Lower leg skin (tissue), 4 donors: ENCODE measurements at regions not wholly inside any gene's neighbourhood (a gene's known extent, or its start where the extent isn't known, plus 50 kb on each side); places are given as distances from the start of the nearest gene placed in this dataset.
"Not testable (repeated sequence)": the region's sequence is repeated elsewhere in the genome, so short reads cannot be mapped to it uniquely, and the experiment has no call there.

Source experiments
- DNase-seq, 2 donors: peaks; one replicate each; pipeline ENCODE4 v3.0.0-alpha.2; 2019; ENCODE audit warnings: low spot score in 2 of 2
- H3K4me3 ChIP-seq: fragments of 200-600 bp; sonication (generic); 2 replicates; pipeline ENCODE4 v1.5.1; 2017; ENCODE audit warnings: mild to moderate bottlenecking, low read depth; ENCODE audit not compliant: poor library complexity, severe bottlenecking
- CTCF ChIP-seq, 3 donors: fragments of 450-650 bp; IDR thresholded peaks; one replicate each; pipeline ENCODE4 v1.5.1; 2016; ENCODE audit warnings: antibody characterized with exemption in 3 of 3, mild to moderate bottlenecking in 3 of 3, moderate library complexity in 2 of 3
- POLR2A ChIP-seq, 2 donors: fragments of 450-650 bp; IDR thresholded peaks; one replicate each; pipeline ENCODE4 v1.6.1; 2016 to 2017; ENCODE audit warnings: antibody characterized with exemption in 2 of 2, mild to moderate bottlenecking in 1 of 2, moderate library complexity in 1 of 2
- WGBS, 2 donors: methylation state at CpG; one replicate each; pipeline ENCODE4 v1.1.5; 2018; 5-methylcytosine and 5-hydroxymethylcytosine counted together
- intact Hi-C: fragments of 100-400 bp; cut with DNase I; formaldehyde crosslinking; loops from one replicate; pipeline ENCODE4 v1.15.0; 2023; ENCODE audit warnings: low total_unique reads

- intact Hi-C loops: no loop called here
- WGBS, 2 donors: 72 to 96% methylated on average over 3 of the region's 3 CpGs
- TF ChIP-seq POLR2A (IDR thresholded peaks at IDR 0.05): no peak
- TF ChIP-seq CTCF (IDR thresholded peaks at IDR 0.05): no peak
- DNase-seq: no peak
- no peak overlapping the region for H3K4me3 ChIP-seq
Observed at GRCh38 chr2:37746883-37747282, 75.4 kb upstream of the CDC42EP3 start.

- intact Hi-C loops: no loop called here
- TF ChIP-seq POLR2A (IDR thresholded peaks at IDR 0.05) (no peak), CTCF (IDR thresholded peaks at IDR 0.05) (no peak)
- DNase-seq: no peak
- 68 to 69% methylated on average over 4 of the region's 4 CpGs for WGBS, 2 donors
- H3K4me3 ChIP-seq: no peak overlapping the region
Observed at GRCh38 chr2:37748541-37748940, 77.1 kb upstream of the CDC42EP3 start.

- intact Hi-C loops, DNase-seq, H3K4me3 ChIP-seq: not testable (repeated sequence)
Observed at GRCh38 chr2:37750286-37750685, 78.8 kb upstream of the CDC42EP3 start.

GRCh38 chr2:37752766-37753165 lies 81.3 kb upstream of the CDC42EP3 start:
- intact Hi-C loops: no loop called here
- no peak for DNase-seq
- WGBS, 2 donors: 92 to 94% methylated on average over 4 of the region's 4 CpGs
- TF ChIP-seq CTCF (IDR thresholded peaks at IDR 0.05) (no peak), POLR2A (IDR thresholded peaks at IDR 0.05) (no peak)
- no peak overlapping the region for H3K4me3 ChIP-seq

GRCh38 chr2:37753758-37754157 lies 82.3 kb upstream of the CDC42EP3 start:
- intact Hi-C loops: no loop called here
- WGBS, 2 donors: 94 to 95% methylated on average over 8 of the region's 8 CpGs
- no peak overlapping the region for H3K4me3 ChIP-seq
- TF ChIP-seq POLR2A (IDR thresholded peaks at IDR 0.05) (no peak), CTCF (IDR thresholded peaks at IDR 0.05) (no peak)
- DNase-seq: no peak

- WGBS, 2 donors: 76 to 81% methylated on average over 1 of the region's 1 CpG
- intact Hi-C loops: not testable (repeated sequence)
Observed at GRCh38 chr2:37755961-37756559, 84.6 kb upstream of the CDC42EP3 start.

GRCh38 chr2:37757456-37757855 lies 86.0 kb upstream of the CDC42EP3 start:
- intact Hi-C loops, DNase-seq, H3K4me3 ChIP-seq: not testable (repeated sequence)

More at GRCh38 chr2:37755961-37756559, 84.6 kb upstream of the CDC42EP3 start:
- DNase-seq, H3K4me3 ChIP-seq: not testable (repeated sequence)

- DNase-seq, H3K4me3 ChIP-seq, intact Hi-C loops: not testable (repeated sequence)
- 90 to 94% methylated on average over 1 of the region's 1 CpG for WGBS, 2 donors
Observed at GRCh38 chr2:37758141-37758601, 86.7 kb upstream of the CDC42EP3 start.

- H3K4me3 ChIP-seq, intact Hi-C loops, DNase-seq: not testable (repeated sequence)
- WGBS, 2 donors: 94 to 97% methylated on average over 1 of the region's 1 CpG
Observed at GRCh38 chr2:37759989-37760388, 88.5 kb upstream of the CDC42EP3 start.
